ENCODE measurements at regions not wholly inside any gene's neighbourhood (a gene's known extent, or its start where the extent isn't known, plus 50 kb on each side); places are given as distances from the start of the nearest gene placed in this dataset.

DNA sequence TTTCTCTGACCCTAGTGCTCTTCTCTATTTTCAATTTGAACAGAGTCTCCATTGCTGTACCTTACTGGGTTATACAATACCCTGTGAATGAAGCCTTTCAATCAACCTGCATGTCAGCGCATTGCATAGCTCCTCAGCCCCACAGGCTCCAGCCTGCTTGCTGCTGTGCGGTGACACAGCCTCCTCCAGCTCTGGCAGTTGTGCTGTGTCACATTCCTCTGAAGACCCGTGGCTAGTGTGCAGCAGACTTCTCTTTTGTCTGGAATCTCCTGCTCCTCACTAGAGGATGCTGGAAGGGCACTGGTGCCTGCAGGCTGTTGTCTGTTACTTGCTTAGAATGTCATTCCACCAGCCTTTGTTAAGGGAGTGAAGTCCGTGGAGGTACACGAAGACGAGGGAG lies 390.1 kb upstream of the B3GAT1 start:
- Histone ChIP-seq H3K36me3 (ENCODE audit: insufficient read depth, low read length) (no peaks in the 10 kb centered on the region), H3K27ac (ENCODE audit: low read depth, low read length) (no peak overlapping the region), H4K20me1 (ENCODE audit: insufficient read depth, low read length) (no peaks in the 10 kb centered on the region), H3K9me3 (ENCODE audit: low read depth, low read length) (no peaks in the 10 kb centered on the region), H3K79me2 (ENCODE audit: insufficient read depth, low read length) (no peaks in the 10 kb centered on the region), H3K4me1 (ENCODE audit: insufficient read depth, low read length) (no peaks in the 10 kb centered on the region), H3K27me3 (ENCODE audit: insufficient read depth, low read length) (no peaks in the 10 kb centered on the region), H3K4me2 (ENCODE audit: insufficient read depth, low read length) (no peak overlapping the region), H3K4me3 (ENCODE audit: insufficient read depth, low read length) (no peak overlapping the region), H2AFZ (ENCODE audit: low read length) (no peak overlapping the region)
- TF ChIP-seq, protein P1, sequence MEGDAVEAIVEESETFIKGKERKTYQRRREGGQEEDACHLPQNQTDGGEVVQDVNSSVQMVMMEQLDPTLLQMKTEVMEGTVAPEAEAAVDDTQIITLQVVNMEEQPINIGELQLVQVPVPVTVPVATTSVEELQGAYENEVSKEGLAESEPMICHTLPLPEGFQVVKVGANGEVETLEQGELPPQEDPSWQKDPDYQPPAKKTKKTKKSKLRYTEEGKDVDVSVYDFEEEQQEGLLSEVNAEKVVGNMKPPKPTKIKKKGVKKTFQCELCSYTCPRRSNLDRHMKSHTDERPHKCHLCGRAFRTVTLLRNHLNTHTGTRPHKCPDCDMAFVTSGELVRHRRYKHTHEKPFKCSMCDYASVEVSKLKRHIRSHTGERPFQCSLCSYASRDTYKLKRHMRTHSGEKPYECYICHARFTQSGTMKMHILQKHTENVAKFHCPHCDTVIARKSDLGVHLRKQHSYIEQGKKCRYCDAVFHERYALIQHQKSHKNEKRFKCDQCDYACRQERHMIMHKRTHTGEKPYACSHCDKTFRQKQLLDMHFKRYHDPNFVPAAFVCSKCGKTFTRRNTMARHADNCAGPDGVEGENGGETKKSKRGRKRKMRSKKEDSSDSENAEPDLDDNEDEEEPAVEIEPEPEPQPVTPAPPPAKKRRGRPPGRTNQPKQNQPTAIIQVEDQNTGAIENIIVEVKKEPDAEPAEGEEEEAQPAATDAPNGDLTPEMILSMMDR (IDR thresholded peaks at IDR 0.05; ENCODE audit: extremely low read depth, low read depth, low read length), result no peak
- DNase-seq (ENCODE audit: insufficient read length, low spot score, missing footprints), result no peak

DNA sequence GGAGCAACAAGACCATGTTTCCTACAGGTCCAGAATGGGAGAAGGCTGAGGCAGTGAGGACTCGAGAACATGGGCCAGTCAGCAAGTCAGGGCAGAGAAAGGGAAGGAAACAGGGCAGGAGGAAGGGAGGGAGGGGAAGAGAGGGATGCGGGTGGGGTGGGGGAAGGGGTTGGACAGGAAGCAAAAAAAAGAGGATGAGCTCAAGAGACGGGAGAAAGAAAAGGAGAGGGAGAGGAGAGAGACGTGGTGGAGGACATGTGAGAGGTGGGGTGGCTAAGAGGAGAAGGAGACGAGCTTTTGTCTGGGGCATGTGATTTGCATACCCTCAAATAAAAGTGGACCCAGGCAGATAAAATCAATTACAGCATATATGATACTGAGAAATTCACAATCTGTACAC lies 389.5 kb upstream of the B3GAT1 start:
- TF ChIP-seq, protein P1 (IDR thresholded peaks at IDR 0.05; ENCODE audit: extremely low read depth, low read depth, low read length), result no peak
- H3K9me3 ChIP-seq (ENCODE audit: low read depth, low read length), result no peaks in the 10 kb centered on the region
- H3K36me3 ChIP-seq (ENCODE audit: insufficient read depth, low read length), result no peaks in the 10 kb centered on the region
- no peak overlapping the region for H2AFZ ChIP-seq (ENCODE audit: low read length)
- no peaks in the 10 kb centered on the region for H3K79me2 ChIP-seq (ENCODE audit: insufficient read depth, low read length)
- H3K27ac ChIP-seq (ENCODE audit: low read depth, low read length), result no peak overlapping the region
- no peaks in the 10 kb centered on the region for H3K27me3 ChIP-seq (ENCODE audit: insufficient read depth, low read length)
- H3K4me3 ChIP-seq (ENCODE audit: insufficient read depth, low read length), result no peak overlapping the region
- H3K4me1 ChIP-seq (ENCODE audit: insufficient read depth, low read length), result no peaks in the 10 kb centered on the region
- no peak overlapping the region for H3K4me2 ChIP-seq (ENCODE audit: insufficient read depth, low read length)
- DNase-seq (ENCODE audit: insufficient read length, low spot score, missing footprints), result no peak
- H4K20me1 ChIP-seq (ENCODE audit: insufficient read depth, low read length), result no peaks in the 10 kb centered on the region

DNA sequence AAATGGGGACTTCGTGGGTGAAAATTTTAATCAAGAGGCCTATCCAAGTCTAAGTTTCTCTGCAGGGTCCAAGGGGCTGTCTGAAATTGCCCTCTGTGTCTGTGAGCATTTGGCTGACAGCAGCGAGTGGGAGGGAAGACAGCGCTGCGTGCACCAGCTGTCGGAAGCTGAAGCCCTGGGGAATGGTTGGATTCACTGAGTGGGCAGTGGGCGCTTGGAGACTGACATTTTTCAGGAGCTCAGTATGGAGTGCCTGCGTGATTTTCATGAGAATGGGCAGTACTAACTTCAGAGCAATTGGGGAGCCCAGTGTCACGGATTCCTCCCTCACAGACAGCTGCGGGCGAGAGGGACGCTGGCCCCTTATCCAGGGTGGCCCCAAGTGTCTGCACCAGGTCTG lies 388.8 kb upstream of the B3GAT1 start:
- Histone ChIP-seq H3K27ac (ENCODE audit: low read depth, low read length) (no peak overlapping the region), H4K20me1 (ENCODE audit: insufficient read depth, low read length) (no peaks in the 10 kb centered on the region), H3K4me2 (ENCODE audit: insufficient read depth, low read length) (no peak overlapping the region), H3K79me2 (ENCODE audit: insufficient read depth, low read length) (no peaks in the 10 kb centered on the region), H3K36me3 (ENCODE audit: insufficient read depth, low read length) (no peaks in the 10 kb centered on the region), H3K27me3 (ENCODE audit: insufficient read depth, low read length) (no peaks in the 10 kb centered on the region), H3K4me3 (ENCODE audit: insufficient read depth, low read length) (no peak overlapping the region), H2AFZ (ENCODE audit: low read length) (no peak overlapping the region), H3K4me1 (ENCODE audit: insufficient read depth, low read length) (no peaks in the 10 kb centered on the region), H3K9me3 (ENCODE audit: low read depth, low read length) (no peaks in the 10 kb centered on the region)
- TF ChIP-seq, protein P1 (IDR thresholded peaks at IDR 0.05; ENCODE audit: extremely low read depth, low read depth, low read length), result no peak
- DNase-seq (ENCODE audit: insufficient read length, low spot score, missing footprints), result no peak

DNA sequence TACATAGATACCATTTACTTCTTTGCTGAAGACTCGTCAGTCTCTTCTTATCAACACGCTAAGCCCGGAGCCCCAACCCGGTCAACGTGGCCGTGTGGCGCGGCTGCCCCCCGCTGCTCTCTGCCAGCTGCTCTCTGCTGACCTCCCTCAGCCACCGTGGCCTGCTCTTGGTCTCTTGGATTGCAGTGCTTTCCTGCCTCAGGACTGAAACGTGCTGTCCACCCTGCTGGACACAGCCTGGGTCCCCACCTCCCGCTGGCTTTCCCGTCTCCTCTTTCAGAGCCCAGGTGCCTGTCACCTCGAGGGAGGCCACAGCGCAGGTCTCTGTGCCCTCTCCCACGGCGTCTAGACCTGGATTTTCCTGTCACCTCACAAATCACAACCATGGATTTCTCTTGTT lies 388.1 kb upstream of the B3GAT1 start:
- H3K4me3 ChIP-seq (ENCODE audit: insufficient read depth, low read length), result no peak overlapping the region
- TF ChIP-seq, protein P1 (IDR thresholded peaks at IDR 0.05; ENCODE audit: extremely low read depth, low read depth, low read length), result no peak
- no peaks in the 10 kb centered on the region for H3K4me1 ChIP-seq (ENCODE audit: insufficient read depth, low read length)
- no peak overlapping the region for H3K4me2 ChIP-seq (ENCODE audit: insufficient read depth, low read length)
- H3K27me3 ChIP-seq (ENCODE audit: insufficient read depth, low read length), result no peaks in the 10 kb centered on the region
- H3K36me3 ChIP-seq (ENCODE audit: insufficient read depth, low read length), result no peaks in the 10 kb centered on the region
- DNase-seq (ENCODE audit: insufficient read length, low spot score, missing footprints), result no peak
- no peak overlapping the region for H2AFZ ChIP-seq (ENCODE audit: low read length)
- no peak overlapping the region for H3K27ac ChIP-seq (ENCODE audit: low read depth, low read length)
- no peaks in the 10 kb centered on the region for H4K20me1 ChIP-seq (ENCODE audit: insufficient read depth, low read length)
- H3K9me3 ChIP-seq (ENCODE audit: low read depth, low read length), result no peaks in the 10 kb centered on the region
- H3K79me2 ChIP-seq (ENCODE audit: insufficient read depth, low read length), result no peaks in the 10 kb centered on the region

Data from osteoblast (primary cell).